KMS-11 (cell line): ENCODE measurements at regions not wholly inside any gene's neighbourhood (a gene's known extent, or its start where the extent isn't known, plus 50 kb on each side); places are given as distances from the start of the nearest gene placed in this dataset.
"Not testable (repeated sequence)": the region's sequence is repeated elsewhere in the genome, so short reads cannot be mapped to it uniquely, and the experiment has no call there.

Experiments
- H2AFZ ChIP-seq: fragments of 200-600 bp; sonication (generic); 2 replicates; pipeline ENCODE4 v1.6.1; 2016; ENCODE audit warnings: antibody characterized with exemption, mixed run types, low read depth
- H3K27ac ChIP-seq: fragments of 200-600 bp; sonication (generic); 2 replicates; pipeline ENCODE4 v1.6.1; 2016; ENCODE audit warnings: mild to moderate bottlenecking, mixed run types
- H3K27me3 ChIP-seq: fragments of 200-600 bp; sonication (generic); 2 replicates; pipeline ENCODE4 v1.6.1; 2017; ENCODE audit warnings: mild to moderate bottlenecking, low read depth, mixed run types, moderate library complexity; ENCODE audit not compliant: insufficient read depth
- H3K36me3 ChIP-seq: fragments of 200-600 bp; sonication (generic); 2 replicates; pipeline ENCODE4 v1.6.1; 2017; ENCODE audit warnings: mild to moderate bottlenecking, mixed run types; ENCODE audit not compliant: insufficient read depth
- H3K4me1 ChIP-seq: fragments of 200-600 bp; sonication (generic); 2 replicates; pipeline ENCODE4 v1.6.1; 2016; ENCODE audit warnings: mild to moderate bottlenecking, low read depth, mixed run types; ENCODE audit not compliant: poor library complexity, severe bottlenecking
- H3K4me2 ChIP-seq: fragments of 200-600 bp; sonication (generic); 2 replicates; pipeline ENCODE4 v1.7.0; 2016; ENCODE audit warnings: mild to moderate bottlenecking, mixed run types
- H3K4me3 ChIP-seq: fragments of 200-600 bp; sonication (generic); IDR thresholded peaks from 2 replicates; pipeline ENCODE4 v1.6.1; 2017; ENCODE audit warnings: low read depth, low read length, mixed read lengths; ENCODE audit not compliant: insufficient read depth
- H3K79me2 ChIP-seq: fragments of 200-600 bp; sonication (generic); 2 replicates; pipeline ENCODE4 v1.6.1; 2016; ENCODE audit warnings: low read depth, mixed run types; ENCODE audit not compliant: insufficient read depth
- H3K9ac ChIP-seq: fragments of 200-600 bp; sonication (generic); 2 replicates; pipeline ENCODE4 v1.6.1; 2016; ENCODE audit warnings: mild to moderate bottlenecking, mixed run types
- H4K20me1 ChIP-seq: fragments of 200-600 bp; sonication (generic); 2 replicates; pipeline ENCODE4 v1.6.1; 2016; ENCODE audit warnings: mild to moderate bottlenecking, mixed run types; ENCODE audit not compliant: insufficient read depth
- TF ChIP-seq, protein P1 (sequence below): fragments of 200-600 bp; sonication (generic); conservative IDR thresholded peaks from 2 replicates; pipeline ENCODE4 v1.6.1; 2017; ENCODE audit warnings: low read depth, mild to moderate bottlenecking, antibody characterized with exemption, low read length, moderate library complexity, mixed read lengths

DNA sequence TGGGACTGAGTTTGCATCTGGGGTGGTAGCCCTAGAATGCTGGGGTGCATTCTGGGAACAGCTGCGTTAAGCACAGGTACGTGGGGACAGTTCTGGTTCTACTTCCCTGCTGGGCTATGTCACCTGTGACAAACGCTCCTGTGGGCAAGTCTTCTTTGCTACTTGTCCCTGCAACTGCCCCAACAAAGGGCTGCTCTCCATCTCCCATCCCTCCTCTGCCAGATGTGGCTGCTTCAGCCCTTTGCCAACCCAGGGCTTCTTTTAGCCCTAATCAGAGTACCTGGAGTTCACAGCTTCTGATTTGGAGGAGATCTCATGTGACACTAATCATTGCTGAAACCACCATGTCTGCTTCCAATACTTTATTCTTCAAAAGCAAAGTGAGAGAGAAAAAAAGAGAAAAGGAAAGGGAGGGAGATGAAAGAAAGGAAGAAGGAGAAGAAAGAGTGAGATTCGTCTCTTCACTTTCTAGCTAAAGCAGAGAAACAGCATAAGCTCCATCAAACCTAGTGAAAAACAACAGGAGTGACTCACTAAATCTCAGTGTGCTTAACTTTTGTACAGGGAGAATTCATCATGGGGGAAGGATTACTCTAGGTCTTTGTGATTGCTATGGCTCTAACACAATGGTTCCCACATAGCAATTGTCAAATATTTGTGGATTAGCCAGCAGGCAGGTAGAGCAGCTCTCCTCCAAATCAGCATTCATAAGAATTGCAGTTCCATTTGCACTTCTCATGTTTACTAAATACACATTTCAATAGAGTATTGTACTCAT lies 174.8 kb downstream of the LRIG3 start:
- Histone ChIP-seq H3K79me2 (no peaks in the 10 kb centered on the region), H3K27me3 (no peaks in the 10 kb centered on the region), H3K9ac (no peak overlapping the region), H4K20me1 (no peaks in the 10 kb centered on the region), H3K4me1 (no peaks in the 10 kb centered on the region), H3K27ac (no peak overlapping the region), H3K4me2 (no peak overlapping the region), H3K36me3 (no peaks in the 10 kb centered on the region), H2AFZ (no peak overlapping the region), H3K4me3 (no peak overlapping the region)
- TF ChIP-seq, protein P1, sequence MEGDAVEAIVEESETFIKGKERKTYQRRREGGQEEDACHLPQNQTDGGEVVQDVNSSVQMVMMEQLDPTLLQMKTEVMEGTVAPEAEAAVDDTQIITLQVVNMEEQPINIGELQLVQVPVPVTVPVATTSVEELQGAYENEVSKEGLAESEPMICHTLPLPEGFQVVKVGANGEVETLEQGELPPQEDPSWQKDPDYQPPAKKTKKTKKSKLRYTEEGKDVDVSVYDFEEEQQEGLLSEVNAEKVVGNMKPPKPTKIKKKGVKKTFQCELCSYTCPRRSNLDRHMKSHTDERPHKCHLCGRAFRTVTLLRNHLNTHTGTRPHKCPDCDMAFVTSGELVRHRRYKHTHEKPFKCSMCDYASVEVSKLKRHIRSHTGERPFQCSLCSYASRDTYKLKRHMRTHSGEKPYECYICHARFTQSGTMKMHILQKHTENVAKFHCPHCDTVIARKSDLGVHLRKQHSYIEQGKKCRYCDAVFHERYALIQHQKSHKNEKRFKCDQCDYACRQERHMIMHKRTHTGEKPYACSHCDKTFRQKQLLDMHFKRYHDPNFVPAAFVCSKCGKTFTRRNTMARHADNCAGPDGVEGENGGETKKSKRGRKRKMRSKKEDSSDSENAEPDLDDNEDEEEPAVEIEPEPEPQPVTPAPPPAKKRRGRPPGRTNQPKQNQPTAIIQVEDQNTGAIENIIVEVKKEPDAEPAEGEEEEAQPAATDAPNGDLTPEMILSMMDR, result no peak

DNA sequence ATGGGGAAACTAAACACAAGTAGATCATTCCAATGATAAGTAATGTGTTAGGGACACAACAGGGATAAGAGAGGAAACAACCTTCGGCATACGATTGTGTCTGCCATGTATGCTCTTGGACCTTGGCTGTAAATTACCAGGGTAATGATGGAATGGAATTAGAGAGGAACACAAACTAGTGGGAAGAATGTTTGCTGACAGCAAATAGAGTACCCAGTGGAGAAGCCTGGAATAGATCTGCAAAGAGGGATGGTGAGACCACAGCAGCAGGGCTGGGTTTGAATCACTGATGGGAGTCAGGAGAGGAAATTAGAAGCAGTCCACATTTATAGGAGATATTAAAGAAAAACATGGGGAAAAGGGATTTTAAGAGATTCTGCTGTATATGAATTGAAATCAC lies 172.8 kb downstream of the LRIG3 start:
- H3K4me2 ChIP-seq, result no peak overlapping the region
- TF ChIP-seq, protein P1, result no peak
- H3K79me2 ChIP-seq, result no peaks in the 10 kb centered on the region
- H3K4me1 ChIP-seq, result no peaks in the 10 kb centered on the region
- H3K9ac ChIP-seq, result no peak overlapping the region
- H2AFZ ChIP-seq, result no peak overlapping the region
- no peak overlapping the region for H3K27ac ChIP-seq
- no peaks in the 10 kb centered on the region for H4K20me1 ChIP-seq
- H3K27me3 ChIP-seq, result no peaks in the 10 kb centered on the region
- H3K36me3 ChIP-seq, result no peaks in the 10 kb centered on the region
- H3K4me3 ChIP-seq, result no peak overlapping the region

DNA sequence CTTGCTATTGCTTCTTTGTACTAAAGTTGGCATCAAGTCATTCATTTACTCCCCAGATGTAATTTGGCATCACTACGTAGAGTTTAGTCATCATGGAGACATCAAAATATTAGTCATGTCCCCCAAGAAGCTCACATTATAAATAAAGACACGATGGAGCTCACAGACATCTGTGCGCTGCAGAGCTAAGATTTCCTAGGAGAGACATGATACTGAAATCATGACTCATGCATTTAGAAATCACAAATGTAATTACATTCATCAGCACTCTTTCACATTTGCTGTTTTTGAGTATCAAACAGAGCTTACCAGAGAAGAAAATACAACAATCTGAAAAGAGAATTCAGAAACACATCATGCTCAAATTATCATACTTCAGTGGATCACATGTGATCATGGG lies 169.8 kb downstream of the LRIG3 start:
- no peaks in the 10 kb centered on the region for H3K27me3 ChIP-seq
- H4K20me1 ChIP-seq, result no peaks in the 10 kb centered on the region
- H2AFZ ChIP-seq, result no peak overlapping the region
- H3K4me3 ChIP-seq, result no peak overlapping the region
- H3K27ac ChIP-seq, result no peak overlapping the region
- no peak overlapping the region for H3K9ac ChIP-seq
- no peak overlapping the region for H3K4me2 ChIP-seq
- H3K4me1 ChIP-seq, result no peaks in the 10 kb centered on the region
- H3K79me2 ChIP-seq, result no peaks in the 10 kb centered on the region
- TF ChIP-seq, protein P1, result no peak
- H3K36me3 ChIP-seq, result no peaks in the 10 kb centered on the region

DNA sequence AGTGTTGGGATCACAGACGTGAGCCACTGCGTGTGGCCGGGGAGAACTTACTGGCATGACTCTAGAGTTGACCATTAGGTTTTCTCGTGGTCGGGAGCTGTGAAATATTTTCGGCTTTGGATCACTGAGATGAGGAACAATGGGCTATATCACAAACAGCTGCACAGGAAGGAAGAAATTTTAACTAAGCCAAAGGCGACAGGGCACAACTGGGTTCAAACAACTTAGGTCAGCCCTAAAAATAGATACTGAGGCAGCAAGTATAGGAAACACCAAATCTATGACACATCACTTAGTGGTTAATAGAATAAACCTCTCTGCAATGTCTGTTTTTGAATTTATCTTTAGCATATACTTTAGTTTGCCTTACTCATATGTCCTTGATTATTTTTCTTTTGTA lies 162.9 kb downstream of the LRIG3 start:
- Histone ChIP-seq H4K20me1 (no peaks in the 10 kb centered on the region), H3K79me2 (no peaks in the 10 kb centered on the region), H3K4me3 (no peak overlapping the region), H3K27me3 (no peaks in the 10 kb centered on the region), H3K27ac (no peak overlapping the region), H3K4me1 (no peaks in the 10 kb centered on the region), H3K36me3 (no peaks in the 10 kb centered on the region), H3K9ac (no peak overlapping the region), H3K4me2 (no peak overlapping the region), H2AFZ (no peak overlapping the region)
- TF ChIP-seq, protein P1, result no peak

DNA sequence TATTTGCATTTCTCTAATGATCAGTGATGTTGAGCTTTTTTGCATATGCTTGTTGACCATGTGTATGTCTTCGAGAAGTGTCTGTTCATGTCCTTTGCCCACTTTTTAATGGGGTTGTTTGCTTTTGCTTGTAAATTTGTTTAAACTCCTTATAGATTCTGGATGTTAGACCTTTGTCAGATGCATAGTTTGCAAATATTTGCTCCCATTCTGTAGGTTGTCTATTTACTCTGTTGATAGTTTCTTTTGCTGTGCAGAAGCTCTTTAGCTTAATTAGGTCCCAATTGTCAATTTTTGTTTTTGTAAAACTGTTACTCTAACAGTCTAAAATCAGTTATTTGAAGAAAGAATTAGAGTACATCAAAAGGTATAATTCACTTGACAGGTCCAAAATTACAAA lies 160.6 kb downstream of the LRIG3 start:
- not testable (repeated sequence) for H3K27me3 ChIP-seq, H3K9ac ChIP-seq, H4K20me1 ChIP-seq, H2AFZ ChIP-seq, H3K36me3 ChIP-seq, H3K4me3 ChIP-seq, H3K4me2 ChIP-seq, H3K27ac ChIP-seq, H3K4me1 ChIP-seq, H3K79me2 ChIP-seq
